Panc1 (cell line): ENCODE measurements at regions not wholly inside any gene's neighbourhood (a gene's known extent, or its start where the extent isn't known, plus 50 kb on each side); places are given as distances from the start of the nearest gene placed in this dataset.

Source experiments
- CTCF ChIP-seq: fragments of 450-650 bp; IDR thresholded peaks from 2 replicates; pipeline ENCODE4 v1.5.1; 2017; ENCODE audit warnings: mild to moderate bottlenecking
- REST ChIP-seq, 2 experiments: IDR thresholded peaks; 2 replicates each; pipeline ENCODE4 v1.6.1; 2011 to 2012; ENCODE audit warnings: low read depth in 2 of 2, control low read depth in 1 of 2, low read length in 1 of 2, mild to moderate bottlenecking in 1 of 2, moderate library complexity in 1 of 2; ENCODE audit not compliant: insufficient read depth in 1 of 2

- TF ChIP-seq CTCF (no peak), REST (IDR thresholded peaks at IDR 0.05; ENCODE audit: insufficient read depth in 1 of 2, low read depth in 2 of 2, low read length in 1 of 2) (no peak)
Observed at GRCh38 chr7:68248973-68249372, 1252.3 kb downstream of the TYW1 start.
